ENCODE measurements at regions not wholly inside any gene's neighbourhood (a gene's known extent, or its start where the extent isn't known, plus 50 kb on each side); places are given as distances from the start of the nearest gene placed in this dataset.

GRCh38 chr1:165055581-165055980 is 300.9 kb downstream of the LMX1A start:
- H3K27me3 ChIP-seq (ENCODE audit: control insufficient read depth, insufficient read depth, low read length) = no peaks in the 10 kb centered on the region
- H3K27ac ChIP-seq (ENCODE audit: low read length) = no peak overlapping the region
- DNase-seq = no peak
- H3K9me3 ChIP-seq (replicated peaks; ENCODE audit: control insufficient read depth, low read depth, low read length) = no peaks in the 10 kb centered on the region
- H3K36me3 ChIP-seq (ENCODE audit: control insufficient read depth, insufficient read depth, low read length) = no peaks in the 10 kb centered on the region
- H3K4me3 ChIP-seq (ENCODE audit: low read length) = no peak overlapping the region
- H3K4me1 ChIP-seq (ENCODE audit: control insufficient read depth, insufficient read depth, low read length) = no peaks in the 10 kb centered on the region
- WGBS (ENCODE audit: insufficient coverage) = 100% methylated on average over 1 of the region's 9 CpGs

- no peak overlapping the region for H3K27ac ChIP-seq (ENCODE audit: low read length)
- H3K36me3 ChIP-seq (ENCODE audit: control insufficient read depth, insufficient read depth, low read length) = no peaks in the 10 kb centered on the region
- 80% methylated on average over 1 of the region's 4 CpGs for WGBS (ENCODE audit: insufficient coverage)
- no peak overlapping the region for H3K4me3 ChIP-seq (ENCODE audit: low read length)
- no peaks in the 10 kb centered on the region for H3K4me1 ChIP-seq (ENCODE audit: control insufficient read depth, insufficient read depth, low read length)
- no peaks in the 10 kb centered on the region for H3K9me3 ChIP-seq (replicated peaks; ENCODE audit: control insufficient read depth, low read depth, low read length)
- DNase-seq = no peak
- H3K27me3 ChIP-seq (ENCODE audit: control insufficient read depth, insufficient read depth, low read length) = no peaks in the 10 kb centered on the region
These were observed 301.9 kb downstream of the LMX1A start for GRCh38 chr1:165054627-165055026.

GRCh38 chr1:165053351-165053750 is 303.2 kb downstream of the LMX1A start:
- 29% methylated on average over 1 of the region's 2 CpGs for WGBS (ENCODE audit: insufficient coverage)
- peak; percentile 62 for DNase-seq

GRCh38 chr1:165052936-165053335 is 303.6 kb downstream of the LMX1A start:
- WGBS (ENCODE audit: insufficient coverage) = no CpG with 5 or more reads among the region's 4 CpGs

More at GRCh38 chr1:165053351-165053750, 303.2 kb downstream of the LMX1A start:
- H3K36me3 ChIP-seq (ENCODE audit: control insufficient read depth, insufficient read depth, low read length) = no peaks in the 10 kb centered on the region
- H3K9me3 ChIP-seq (replicated peaks; ENCODE audit: control insufficient read depth, low read depth, low read length) = no peaks in the 10 kb centered on the region
- no peaks in the 10 kb centered on the region for H3K27me3 ChIP-seq (ENCODE audit: control insufficient read depth, insufficient read depth, low read length)
- H3K4me1 ChIP-seq (ENCODE audit: control insufficient read depth, insufficient read depth, low read length) = no peaks in the 10 kb centered on the region
- H3K27ac ChIP-seq (ENCODE audit: low read length) = peak overlapping the region; percentile 55
- H3K4me3 ChIP-seq (ENCODE audit: low read length) = no peak overlapping the region

DNA sequence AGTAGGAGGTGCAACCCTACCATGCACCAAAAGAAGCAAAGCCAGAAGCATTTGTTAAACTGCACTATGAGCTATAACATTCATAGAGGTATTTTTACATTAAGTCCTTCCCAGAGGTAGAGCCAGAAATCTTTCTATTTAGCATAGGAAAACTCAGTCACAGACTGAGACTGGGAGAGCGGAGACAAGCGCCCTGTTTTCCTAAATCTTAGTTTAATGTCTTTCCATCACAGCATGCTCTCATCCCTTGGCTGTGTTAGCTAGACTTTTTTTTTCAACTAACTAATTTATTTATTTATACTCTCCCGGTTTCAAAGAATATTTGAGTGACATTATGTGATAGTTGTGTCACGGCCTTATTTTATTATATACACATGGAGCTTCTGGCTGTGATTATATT is 304.1 kb downstream of the LMX1A start:
- Histone ChIP-seq H3K27ac (ENCODE audit: low read length) (peak overlapping the region; percentile 55), H3K27me3 (ENCODE audit: control insufficient read depth, insufficient read depth, low read length) (no peaks in the 10 kb centered on the region), H3K9me3 (replicated peaks; ENCODE audit: control insufficient read depth, low read depth, low read length) (no peaks in the 10 kb centered on the region), H3K4me1 (ENCODE audit: control insufficient read depth, insufficient read depth, low read length) (no peaks in the 10 kb centered on the region), H3K36me3 (ENCODE audit: control insufficient read depth, insufficient read depth, low read length) (no peaks in the 10 kb centered on the region), H3K4me3 (ENCODE audit: low read length) (no peak overlapping the region)
- DNase-seq = peak; percentile 73
- WGBS (ENCODE audit: insufficient coverage) = no CpG with 5 or more reads among the region's 4 CpGs

More at GRCh38 chr1:165052936-165053335, 303.6 kb downstream of the LMX1A start:
- H3K4me3 ChIP-seq (ENCODE audit: low read length) = no peak overlapping the region
- DNase-seq = peak; percentile 74
- H3K36me3 ChIP-seq (ENCODE audit: control insufficient read depth, insufficient read depth, low read length) = no peaks in the 10 kb centered on the region
- H3K4me1 ChIP-seq (ENCODE audit: control insufficient read depth, insufficient read depth, low read length) = no peaks in the 10 kb centered on the region
- peak overlapping the region; percentile 55 for H3K27ac ChIP-seq (ENCODE audit: low read length)
- H3K27me3 ChIP-seq (ENCODE audit: control insufficient read depth, insufficient read depth, low read length) = no peaks in the 10 kb centered on the region
- no peaks in the 10 kb centered on the region for H3K9me3 ChIP-seq (replicated peaks; ENCODE audit: control insufficient read depth, low read depth, low read length)

GRCh38 chr1:165050246-165050645 is 306.3 kb downstream of the LMX1A start:
- H3K4me3 ChIP-seq (ENCODE audit: low read length) = no peak overlapping the region
- no peaks in the 10 kb centered on the region for H3K36me3 ChIP-seq (ENCODE audit: control insufficient read depth, insufficient read depth, low read length)
- WGBS (ENCODE audit: insufficient coverage) = 80% methylated on average over 5 of the region's 5 CpGs
- no peaks in the 10 kb centered on the region for H3K27me3 ChIP-seq (ENCODE audit: control insufficient read depth, insufficient read depth, low read length)
- no peaks in the 10 kb centered on the region for H3K9me3 ChIP-seq (replicated peaks; ENCODE audit: control insufficient read depth, low read depth, low read length)
- H3K27ac ChIP-seq (ENCODE audit: low read length) = no peak overlapping the region
- no peaks in the 10 kb centered on the region for H3K4me1 ChIP-seq (ENCODE audit: control insufficient read depth, insufficient read depth, low read length)
- no peak for DNase-seq

- Histone ChIP-seq H3K4me1 (ENCODE audit: control insufficient read depth, insufficient read depth, low read length) (no peaks in the 10 kb centered on the region), H3K27ac (ENCODE audit: low read length) (no peak overlapping the region), H3K4me3 (ENCODE audit: low read length) (no peak overlapping the region), H3K36me3 (ENCODE audit: control insufficient read depth, insufficient read depth, low read length) (no peaks in the 10 kb centered on the region), H3K27me3 (ENCODE audit: control insufficient read depth, insufficient read depth, low read length) (no peaks in the 10 kb centered on the region), H3K9me3 (replicated peaks; ENCODE audit: control insufficient read depth, low read depth, low read length) (no peaks in the 10 kb centered on the region)
- whole genome bisulfite sequencing (ENCODE audit: insufficient coverage) = no CpG with 5 or more reads among the region's 10 CpGs
- DNase-seq = no peak
These were observed 308.5 kb downstream of the LMX1A start for GRCh38 chr1:165047994-165048393.

GRCh38 chr1:165045902-165046301 is 310.6 kb downstream of the LMX1A start:
- Histone ChIP-seq H3K27me3 (ENCODE audit: control insufficient read depth, insufficient read depth, low read length) (no peaks in the 10 kb centered on the region), H3K9me3 (replicated peaks; ENCODE audit: control insufficient read depth, low read depth, low read length) (no peaks in the 10 kb centered on the region), H3K4me3 (ENCODE audit: low read length) (no peak overlapping the region), H3K36me3 (ENCODE audit: control insufficient read depth, insufficient read depth, low read length) (no peaks in the 10 kb centered on the region), H3K4me1 (ENCODE audit: control insufficient read depth, insufficient read depth, low read length) (no peaks in the 10 kb centered on the region), H3K27ac (ENCODE audit: low read length) (no peak overlapping the region)
- DNase-seq = no peak
- 72% methylated on average over 3 of the region's 4 CpGs for WGBS (ENCODE audit: insufficient coverage)

- H3K27ac ChIP-seq (ENCODE audit: low read length) = no peak overlapping the region
- H3K9me3 ChIP-seq (replicated peaks; ENCODE audit: control insufficient read depth, low read depth, low read length) = no peaks in the 10 kb centered on the region
- no peaks in the 10 kb centered on the region for H3K36me3 ChIP-seq (ENCODE audit: control insufficient read depth, insufficient read depth, low read length)
- H3K4me3 ChIP-seq (ENCODE audit: low read length) = no peak overlapping the region
- WGBS (ENCODE audit: insufficient coverage) = no CpG with 5 or more reads among the region's 1 CpG
- H3K4me1 ChIP-seq (ENCODE audit: control insufficient read depth, insufficient read depth, low read length) = no peaks in the 10 kb centered on the region
- no peak for DNase-seq
- H3K27me3 ChIP-seq (ENCODE audit: control insufficient read depth, insufficient read depth, low read length) = no peaks in the 10 kb centered on the region
These were observed 315.9 kb downstream of the LMX1A start for GRCh38 chr1:165040641-165041040.

DNA sequence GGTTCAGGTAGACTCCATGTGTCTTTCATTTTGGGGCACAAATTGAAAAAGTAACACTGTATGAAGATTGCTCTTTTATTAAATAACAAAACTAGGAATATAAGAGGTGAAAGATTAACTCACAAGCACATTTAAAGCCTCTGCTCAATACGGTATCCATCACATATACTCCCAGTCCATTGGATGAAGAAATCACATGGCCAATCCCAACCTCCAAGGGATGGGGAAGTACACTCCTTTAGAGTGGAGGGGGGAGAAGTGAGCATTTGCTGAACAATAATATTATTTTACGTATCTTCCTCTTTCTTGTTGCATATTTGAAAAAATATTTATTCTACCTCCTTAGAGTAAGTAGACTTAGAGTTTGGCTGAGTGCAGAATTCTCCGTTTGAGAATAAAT is 316.5 kb downstream of the LMX1A start:
- no peaks in the 10 kb centered on the region for H3K4me1 ChIP-seq (ENCODE audit: control insufficient read depth, insufficient read depth, low read length)
- no peak overlapping the region for H3K4me3 ChIP-seq (ENCODE audit: low read length)
- H3K9me3 ChIP-seq (replicated peaks; ENCODE audit: control insufficient read depth, low read depth, low read length) = no peaks in the 10 kb centered on the region
- DNase-seq = no peak
- no peaks in the 10 kb centered on the region for H3K27me3 ChIP-seq (ENCODE audit: control insufficient read depth, insufficient read depth, low read length)
- WGBS (ENCODE audit: insufficient coverage) = no CpG with 5 or more reads among the region's 3 CpGs
- H3K36me3 ChIP-seq (ENCODE audit: control insufficient read depth, insufficient read depth, low read length) = no peaks in the 10 kb centered on the region
- H3K27ac ChIP-seq (ENCODE audit: low read length) = no peak overlapping the region

DNA sequence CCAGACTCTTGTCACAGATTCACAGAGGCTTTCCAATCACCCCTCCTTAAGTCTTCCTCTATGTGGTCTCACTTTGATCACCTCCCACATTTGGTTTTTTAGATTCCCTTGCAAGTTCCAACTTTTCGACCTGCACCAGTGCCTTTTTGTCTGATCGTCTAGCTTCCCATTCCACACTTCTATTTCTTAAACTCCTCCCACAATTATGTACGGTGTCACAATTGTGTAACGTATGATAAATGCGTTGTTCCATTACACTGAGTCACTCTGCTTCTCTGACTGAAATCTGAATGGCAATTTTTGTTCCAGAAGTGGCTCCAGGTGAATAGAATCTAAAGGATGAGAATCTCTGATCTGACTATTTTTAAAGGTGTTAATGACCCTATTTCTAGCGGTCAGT is 320.1 kb downstream of the LMX1A start:
- no peaks in the 10 kb centered on the region for H3K4me1 ChIP-seq (ENCODE audit: control insufficient read depth, insufficient read depth, low read length)
- H3K36me3 ChIP-seq (ENCODE audit: control insufficient read depth, insufficient read depth, low read length) = no peaks in the 10 kb centered on the region
- H3K4me3 ChIP-seq (ENCODE audit: low read length) = no peak overlapping the region
- no peak for DNase-seq
- 70% methylated on average over 4 of the region's 6 CpGs for WGBS (ENCODE audit: insufficient coverage)
- no peaks in the 10 kb centered on the region for H3K27me3 ChIP-seq (ENCODE audit: control insufficient read depth, insufficient read depth, low read length)
- H3K27ac ChIP-seq (ENCODE audit: low read length) = no peak overlapping the region
- no peaks in the 10 kb centered on the region for H3K9me3 ChIP-seq (replicated peaks; ENCODE audit: control insufficient read depth, low read depth, low read length)
